ENCODE measurements at regions not wholly inside any gene's neighbourhood (a gene's known extent, or its start where the extent isn't known, plus 50 kb on each side); places are given as distances from the start of the nearest gene placed in this dataset.

- no peaks in the 10 kb centered on the region for H3K9me2 ChIP-seq
- H3F3A ChIP-seq (replicated peaks; ENCODE audit: insufficient read depth), result no peaks in the 10 kb centered on the region
- H3K4me3 ChIP-seq (ENCODE audit: low read depth in 2 of 2, low read length in 1 of 2), result no peak overlapping the region
- H3K4me2 ChIP-seq, result no peak overlapping the region
- 88% methylated on average over 3 of the region's 3 CpGs for WGBS (ENCODE audit: low lambda C conversion rate)
- no peak overlapping the region for H3K27ac ChIP-seq (ENCODE audit: low read depth in 2 of 2, low read length in 1 of 2)
- H2AFZ ChIP-seq (ENCODE audit: low read depth), result no peak overlapping the region
- no peaks in the 10 kb centered on the region for H3K36me3 ChIP-seq (replicated peaks in 1 of 2; ENCODE audit: control insufficient read depth in 1 of 2, insufficient read depth in 2 of 2, low read length in 1 of 2)
- H3K9me3 ChIP-seq, result no peaks in the 10 kb centered on the region
- H3K9ac ChIP-seq, result no peak overlapping the region
- POLR2A ChIA-PET, result no interaction called here
- CTCF ChIA-PET, result no interaction called here
- no peak for TF ChIP-seq SMC3 (IDR thresholded peaks at IDR 0.05; ENCODE audit: low read depth, low read length)
- no peak for TF ChIP-seq GABPA (IDR thresholded peaks at IDR 0.05; ENCODE audit: low read depth)
- TF ChIP-seq RXRA (IDR thresholded peaks at IDR 0.05; ENCODE audit: borderline replicate concordance, low read depth), result no peak
- no peak for TF ChIP-seq GATA2 (CRISPR knock-in tag; IDR thresholded peaks at IDR 0.05)
- no peak for TF ChIP-seq MXI1 (IDR thresholded peaks at IDR 0.05; ENCODE audit: low read depth, low read length)
- no peak for TF ChIP-seq FOXM1 (IDR thresholded peaks at IDR 0.05; ENCODE audit: low read depth)
- TF ChIP-seq RCOR1 (IDR thresholded peaks at IDR 0.05; ENCODE audit: low read length), result no peak
- TF ChIP-seq TAF1 (IDR thresholded peaks at IDR 0.05; ENCODE audit: borderline replicate concordance, low read depth, low read length), result no peak
- no peak for TF ChIP-seq JUND (IDR thresholded peaks at IDR 0.05)
- no peak for TF ChIP-seq YY1 (IDR thresholded peaks at IDR 0.05; ENCODE audit: low read depth)
- no peak for TF ChIP-seq MAX (IDR thresholded peaks at IDR 0.05; ENCODE audit: low read depth)
- TF ChIP-seq ZBTB33 (IDR thresholded peaks at IDR 0.05; ENCODE audit: borderline replicate concordance, low read depth), result no peak
- TF ChIP-seq IRF3 (IDR thresholded peaks at IDR 0.05; ENCODE audit: low read depth, low read length), result no peak
- TF ChIP-seq USF2 (IDR thresholded peaks at IDR 0.05; ENCODE audit: borderline replicate concordance, low read depth, low read length), result no peak
- TF ChIP-seq RFX5 (IDR thresholded peaks at IDR 0.05; ENCODE audit: low read length), result no peak
- TF ChIP-seq ELF1 (IDR thresholded peaks at IDR 0.05), result no peak
- TF ChIP-seq PBX3 (IDR thresholded peaks at IDR 0.05), result no peak
- TF ChIP-seq TCF12 (IDR thresholded peaks at IDR 0.05), result no peak
- no peak for TF ChIP-seq EZH2phosphoT487 (IDR thresholded peaks at IDR 0.05; ENCODE audit: borderline replicate concordance, low read depth)
- no peak for DNase-seq
- H3K4me1 ChIP-seq (ENCODE audit: control insufficient read depth in 1 of 2, insufficient read depth in 2 of 2, low read depth in 1 of 2, low read length in 1 of 2), result no peaks in the 10 kb centered on the region
- H3K79me2 ChIP-seq (ENCODE audit: insufficient read depth), result no peaks in the 10 kb centered on the region
- no peaks in the 10 kb centered on the region for H3K27me3 ChIP-seq (ENCODE audit: insufficient read depth)
- no peaks in the 10 kb centered on the region for H4K20me1 ChIP-seq (ENCODE audit: insufficient read depth)
Observed at GRCh38 chr13:110779022-110779421, 65.5 kb downstream of the ING1 start.

All from SK-N-SH (cell line).